ENCODE measurements at regions not wholly inside any gene's neighbourhood (a gene's known extent, or its start where the extent isn't known, plus 50 kb on each side); places are given as distances from the start of the nearest gene placed in this dataset.

- no peak for TF ChIP-seq SREBF2 (IDR thresholded peaks at IDR 0.05; ENCODE audit: low read length)
- no peak for TF ChIP-seq HSF1 (IDR thresholded peaks at IDR 0.05; ENCODE audit: low read depth, low read length)
- no peak for TF ChIP-seq ZNF217 (IDR thresholded peaks at IDR 0.05)
- no peak for TF ChIP-seq NBN (IDR thresholded peaks at IDR 0.05)
- no peak for TF ChIP-seq ZNF622 (IDR thresholded peaks at IDR 0.05)
- no peak for TF ChIP-seq CBX5 (IDR thresholded peaks at IDR 0.05; ENCODE audit: low read depth)
- no peak for TF ChIP-seq BHLHE40 (IDR thresholded peaks at IDR 0.05; ENCODE audit: borderline replicate concordance in 1 of 2, low read depth in 2 of 2, low read length in 1 of 2)
Observed at GRCh38 chr3:162665684-162666391, 1169.2 kb downstream of the OTOL1 start (continued).

- BruUV-seq (replicated peaks) = no TSS peak
- no peaks in the 10 kb centered on the region for H3K9me3 ChIP-seq (replicated peaks; ENCODE audit: control insufficient read depth, insufficient read depth, low read length)
- no peak overlapping the region for H3K4me2 ChIP-seq (ENCODE audit: control insufficient read depth, insufficient read depth)
- intact Hi-C loops (cut with micrococcal nuclease; ENCODE audit: unreplicated experiment) (no loop called here), in situ Hi-C loops (cut with MboI) (no loop called here)
- no peak for DNase-seq (ENCODE audit: low read depth, low spot score)
- no peaks in the 10 kb centered on the region for H3K4me1 ChIP-seq (ENCODE audit: control insufficient read depth, insufficient read depth, low read length)
- H3K9ac ChIP-seq (ENCODE audit: control insufficient read depth, insufficient read depth, low read length) = no peak overlapping the region
- SMC1A ChIA-PET (ENCODE audit: uncharacterized antibody, unreplicated experiment) = no interaction called here
- no peaks in the 10 kb centered on the region for H3K36me3 ChIP-seq (ENCODE audit: control insufficient read depth in 2 of 2, insufficient read depth in 2 of 2, low read length in 1 of 2)
- no peak for FAIRE-seq
- no peaks in the 10 kb centered on the region for H3K79me2 ChIP-seq (ENCODE audit: control insufficient read depth, insufficient read depth, low read length)
- no peak for ATAC-seq
- no peak overlapping the region for H3K27ac ChIP-seq (ENCODE audit: control insufficient read depth, insufficient read depth)
- H3K4me3 ChIP-seq = no peak overlapping the region
- CTCF ChIA-PET = no interaction called here
- H2AFZ ChIP-seq (ENCODE audit: control insufficient read depth, low read depth, low read length) = no peak overlapping the region
- H4K20me1 ChIP-seq (ENCODE audit: control insufficient read depth, insufficient read depth) = no peaks in the 10 kb centered on the region
- WGBS (ENCODE audit: insufficient coverage, insufficient replicate concordance, low lambda C conversion rate, missing lambda C conversion rate) = 31% methylated on average over 10 of the region's 10 CpGs
- POLR2A ChIA-PET = no interaction called here
- no peaks in the 10 kb centered on the region for H3K27me3 ChIP-seq (replicated peaks in 1 of 2; ENCODE audit: control insufficient read depth in 2 of 2, insufficient read depth in 2 of 2, low read length in 1 of 2)
- RAD21 ChIA-PET (ENCODE audit: unreplicated experiment) = no interaction called here
- TF ChIP-seq GATAD2B (conservative IDR thresholded peaks at IDR 0.05; ENCODE audit: low read depth) (no peak), RCOR1 (conservative IDR thresholded peaks at IDR 0.05; ENCODE audit: low read depth, low read length) (no peak), REST (IDR thresholded peaks at IDR 0.05; ENCODE audit: low read depth, low read length) (no peak), TCF3 (IDR thresholded peaks at IDR 0.05; ENCODE audit: borderline replicate concordance, insufficient read depth, low read depth, low read length) (no peak), ZBED1 (IDR thresholded peaks at IDR 0.05; ENCODE audit: borderline replicate concordance) (no peak), ZNF207 (IDR thresholded peaks at IDR 0.05; ENCODE audit: borderline replicate concordance) (no peak), ZNF687 (IDR thresholded peaks at IDR 0.05) (no peak), BRCA1 (IDR thresholded peaks at IDR 0.05; ENCODE audit: low read depth, low read length) (no peak)
Observed at GRCh38 chr3:162666835-162667234, 1170.2 kb downstream of the OTOL1 start.
